Activated effector memory CD4-positive, alpha-beta T cell treated with anti-CD3 and anti-CD28 coated beads, Interleukin-2, amount 50 U/mL, for 16 hours (primary cell): ENCODE measurements at regions not wholly inside any gene's neighbourhood (a gene's known extent, or its start where the extent isn't known, plus 50 kb on each side); places are given as distances from the start of the nearest gene placed in this dataset.

ENCODE experiments used
- DNase-seq: peaks from one replicate; pipeline ENCODE4 v3.0.0-alpha.2; 2020

GRCh38 chr7:155202106-155202871, 95.4 kb upstream of the INSIG1 start:
- peak; percentile 60 for DNase-seq

DNA sequence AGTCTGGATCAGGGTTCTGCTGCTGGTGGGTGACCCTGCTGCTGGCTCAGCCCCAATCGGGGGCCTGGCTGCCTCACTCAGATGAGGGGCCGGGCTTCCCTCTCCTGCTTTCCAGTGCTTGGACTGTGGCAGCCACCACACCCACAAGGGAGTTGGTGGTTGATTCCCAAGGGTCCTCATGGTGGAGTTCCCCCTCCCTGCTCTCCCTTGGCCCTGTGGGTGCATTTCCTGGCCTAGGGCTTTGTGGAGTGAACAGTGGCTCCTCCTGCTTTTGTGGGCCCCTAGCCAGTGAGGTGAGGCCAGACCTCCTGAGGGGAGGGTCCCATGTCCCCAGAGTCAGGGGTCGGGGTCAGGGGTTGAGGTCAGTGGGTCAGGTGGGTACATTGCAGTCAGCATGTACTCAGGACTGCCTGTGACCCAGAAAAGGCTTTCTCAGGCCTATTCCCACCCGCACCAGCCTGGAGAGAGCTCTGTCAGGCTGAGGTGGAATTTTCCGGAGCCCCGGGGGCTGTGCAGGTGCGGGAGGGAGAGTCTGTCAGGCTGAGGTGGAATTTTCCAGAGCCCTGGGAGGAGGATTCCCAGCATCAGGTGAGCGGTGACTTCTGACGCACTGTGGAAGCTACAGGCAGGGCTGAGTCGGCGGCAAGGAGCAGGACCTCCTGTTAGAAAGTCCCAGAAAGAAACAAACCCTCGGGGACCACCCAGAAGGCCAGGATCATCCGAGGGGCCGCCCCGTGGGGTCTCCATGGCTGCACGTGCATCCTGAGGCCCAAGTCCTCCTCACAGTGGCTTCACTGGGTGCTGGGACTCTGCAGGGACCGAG, 94.4 kb upstream of the INSIG1 start:
- DNase-seq, result peak; percentile 58

DNA sequence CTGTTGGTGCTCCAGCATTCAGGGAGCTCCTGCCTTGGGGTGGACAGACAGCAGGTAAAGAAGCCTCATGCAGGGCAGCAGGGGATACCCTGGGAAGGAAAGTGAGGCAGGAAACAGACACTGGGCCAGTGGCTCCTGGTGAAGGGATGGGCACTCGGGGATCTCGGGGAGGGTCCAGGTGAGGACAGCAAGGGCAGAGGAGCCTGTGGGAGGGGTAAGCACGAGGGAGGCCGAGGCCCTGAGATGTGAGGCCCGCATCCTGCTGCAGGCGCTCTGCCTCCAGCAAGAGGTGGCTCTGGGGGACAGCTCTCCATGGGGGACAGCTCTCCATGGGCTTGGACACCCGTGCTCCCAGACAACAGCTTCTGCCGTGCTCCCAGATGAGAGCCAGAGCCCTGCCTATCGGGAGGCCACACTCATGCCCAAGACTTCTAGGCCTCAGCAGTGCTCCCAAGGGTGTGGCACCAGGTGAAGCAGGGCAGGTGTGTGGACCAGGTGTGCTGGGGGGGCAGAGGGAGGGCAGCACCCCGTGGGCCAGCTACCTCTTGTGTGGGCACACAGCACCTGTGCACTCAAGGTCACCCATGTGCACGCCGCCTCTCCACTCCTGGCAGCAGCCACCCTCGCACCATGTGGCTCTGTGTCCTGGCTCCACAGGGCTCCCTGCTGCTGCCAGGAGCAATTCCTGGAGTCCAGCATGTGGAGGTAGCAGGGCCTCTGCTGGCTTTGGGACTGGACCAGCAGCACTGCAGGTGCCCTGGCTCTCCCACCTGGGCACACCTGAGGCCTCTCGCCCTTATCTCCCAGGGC, 93.6 kb upstream of the INSIG1 start:
- peak; percentile 62 for DNase-seq

GRCh38 chr7:155204744-155205367, 92.8 kb upstream of the INSIG1 start:
- DNase-seq, result peak; percentile 64

DNA sequence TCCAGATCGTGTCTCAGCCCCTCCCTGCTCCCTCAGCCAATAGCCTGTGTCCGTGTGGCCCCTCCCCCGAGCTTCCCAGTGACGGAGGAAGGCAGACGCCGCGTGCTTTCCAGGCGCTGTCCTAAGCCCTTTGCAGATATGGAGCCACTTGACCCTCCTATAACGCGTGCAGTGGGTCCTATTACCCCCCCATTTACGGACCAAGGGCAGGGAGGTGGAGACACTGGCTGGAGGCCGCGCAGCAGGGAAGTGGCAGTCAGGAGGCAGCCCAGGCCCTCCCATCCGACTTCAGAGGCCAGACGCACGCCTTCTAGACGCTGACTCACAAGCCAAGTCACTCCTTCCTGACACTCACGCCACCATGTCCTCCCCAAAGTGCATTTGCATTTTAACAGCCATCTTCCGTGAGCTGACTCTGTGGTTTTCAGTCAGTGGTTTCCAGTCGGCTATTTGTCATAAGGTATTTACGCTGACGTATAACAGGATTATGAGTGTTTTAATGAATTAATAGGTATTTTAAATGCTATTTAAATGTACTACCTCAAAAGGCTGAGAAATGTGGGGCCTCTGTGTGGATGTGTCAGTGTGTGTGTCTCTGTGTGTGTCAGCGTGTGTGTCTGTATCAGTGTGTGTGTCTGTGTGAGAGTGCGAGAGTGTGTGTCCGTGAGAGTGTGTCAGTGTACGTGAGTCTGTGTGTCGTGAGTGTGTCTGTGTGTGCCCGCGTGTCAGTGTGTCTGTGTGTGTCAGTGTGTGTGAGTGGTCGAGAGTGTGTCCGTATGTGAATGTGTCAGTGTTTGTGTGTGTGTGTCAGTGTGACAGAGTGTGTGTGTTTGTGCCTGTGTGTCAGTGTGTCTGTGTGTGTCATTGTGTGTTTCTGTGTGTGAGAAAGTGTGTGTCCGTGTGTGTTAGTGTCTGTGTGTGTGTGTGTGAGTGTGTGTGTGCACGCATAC, 92.0 kb upstream of the INSIG1 start:
- DNase-seq, result peak; percentile 96

DNA sequence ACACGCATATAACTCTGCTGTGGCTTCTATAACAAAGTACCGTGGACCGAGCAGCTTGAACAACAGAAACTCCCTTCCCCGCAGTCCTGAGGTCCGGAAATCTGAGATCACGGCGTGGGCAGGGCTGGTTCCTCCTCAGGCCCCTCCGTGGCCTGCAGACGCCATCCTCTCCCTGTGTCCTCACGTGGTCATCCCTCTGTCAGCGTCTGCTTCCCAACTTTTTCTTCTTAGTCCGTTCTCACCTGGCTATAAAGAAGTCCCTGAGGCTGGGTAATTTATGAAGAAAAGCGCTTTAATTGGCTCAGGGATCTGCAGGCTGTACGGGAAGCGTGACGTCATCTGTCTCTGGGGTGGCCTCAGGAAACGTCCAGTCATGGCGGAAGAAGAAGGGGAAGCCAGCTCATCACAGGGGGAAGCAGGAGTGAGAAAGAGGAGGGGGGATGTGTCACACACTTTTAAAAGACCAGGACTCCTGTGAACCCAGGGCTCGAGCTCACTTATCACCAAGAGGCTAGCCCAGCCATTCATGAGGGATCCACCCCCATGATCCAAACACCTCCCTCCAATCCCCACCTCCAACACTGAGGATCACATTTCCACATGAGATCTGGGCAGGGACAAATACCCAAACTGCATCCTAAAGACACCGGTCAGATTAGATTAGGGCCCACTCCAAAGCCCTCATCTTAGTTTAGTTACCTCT, 91.2 kb upstream of the INSIG1 start:
- peak; percentile 89 for DNase-seq

GRCh38 chr7:155207326-155208002, 90.2 kb upstream of the INSIG1 start:
- peak; percentile 57 for DNase-seq

- peak; percentile 63 for DNase-seq
These were observed 88.8 kb upstream of the INSIG1 start for GRCh38 chr7:155208681-155209477.

DNA sequence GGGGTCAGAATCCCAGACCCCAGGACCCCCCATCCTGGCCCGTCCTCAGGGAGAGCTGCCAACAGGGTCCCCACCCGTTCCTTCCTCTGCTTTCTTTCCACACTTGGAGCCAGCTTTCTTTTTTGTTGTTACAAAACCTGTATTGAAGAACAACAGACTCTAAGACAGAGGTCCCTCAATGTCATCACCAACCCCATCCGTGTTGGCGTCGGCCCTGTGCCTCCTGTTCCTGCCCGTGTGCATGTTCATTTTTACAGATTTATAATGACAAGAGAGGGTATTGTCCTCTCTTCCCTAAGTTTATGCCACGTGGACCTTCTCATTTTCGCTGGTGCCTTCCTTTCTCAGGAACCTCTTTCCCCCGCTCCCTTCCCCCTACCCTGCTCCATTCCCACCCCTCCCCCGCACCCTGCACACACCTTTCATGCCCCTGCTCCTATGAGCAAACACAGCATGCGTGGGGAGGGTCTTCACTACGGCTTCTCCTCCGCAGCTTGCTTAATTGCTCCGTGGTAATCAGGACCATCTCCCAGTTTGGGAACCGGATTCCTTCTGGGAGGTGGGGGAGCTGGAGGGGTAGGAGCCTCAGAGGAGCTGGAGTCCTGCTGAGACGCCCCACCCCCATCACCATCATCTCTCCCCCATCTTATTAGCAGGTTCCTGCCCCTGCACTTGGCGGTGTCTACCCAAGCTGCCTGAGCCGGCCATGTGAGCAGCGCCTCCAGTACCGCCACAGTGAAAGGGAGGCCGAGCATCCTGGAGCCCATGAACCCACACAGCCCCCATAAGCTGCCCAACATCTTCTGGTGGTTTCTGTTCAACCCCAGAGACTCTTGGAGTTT, 88.0 kb upstream of the INSIG1 start:
- DNase-seq, result peak; percentile 59

DNA sequence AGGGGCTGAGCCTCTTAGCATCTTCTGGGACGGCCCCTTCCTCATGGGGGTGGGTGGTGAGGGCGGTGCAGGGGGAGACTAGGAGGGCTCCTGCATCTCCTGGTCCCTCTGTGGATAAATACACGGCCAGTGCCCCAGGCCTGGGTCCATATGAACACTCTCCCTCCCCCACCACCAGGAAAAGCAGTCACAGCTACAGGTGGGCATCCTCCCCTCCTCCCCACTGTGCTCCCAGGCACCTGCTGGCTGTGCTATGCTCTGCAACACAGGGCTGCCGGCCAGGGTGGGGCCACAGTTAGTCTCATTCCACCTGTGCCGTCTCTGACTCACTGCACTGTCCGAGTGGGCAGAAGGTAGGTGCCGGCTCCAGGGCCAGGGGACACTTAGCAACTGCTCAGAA, 87.3 kb upstream of the INSIG1 start:
- DNase-seq, result peak; percentile 60

- peak; percentile 52 for DNase-seq
These were observed 86.5 kb upstream of the INSIG1 start for GRCh38 chr7:155211173-155211572.

- peak; percentile 57 for DNase-seq
These were observed 85.9 kb upstream of the INSIG1 start for GRCh38 chr7:155211761-155212160.

- DNase-seq, result peak; percentile 49
These were observed 85.2 kb upstream of the INSIG1 start for GRCh38 chr7:155212301-155213015.

- DNase-seq, result peak; percentile 61
These were observed 84.3 kb upstream of the INSIG1 start for GRCh38 chr7:155213385-155213784.

DNA sequence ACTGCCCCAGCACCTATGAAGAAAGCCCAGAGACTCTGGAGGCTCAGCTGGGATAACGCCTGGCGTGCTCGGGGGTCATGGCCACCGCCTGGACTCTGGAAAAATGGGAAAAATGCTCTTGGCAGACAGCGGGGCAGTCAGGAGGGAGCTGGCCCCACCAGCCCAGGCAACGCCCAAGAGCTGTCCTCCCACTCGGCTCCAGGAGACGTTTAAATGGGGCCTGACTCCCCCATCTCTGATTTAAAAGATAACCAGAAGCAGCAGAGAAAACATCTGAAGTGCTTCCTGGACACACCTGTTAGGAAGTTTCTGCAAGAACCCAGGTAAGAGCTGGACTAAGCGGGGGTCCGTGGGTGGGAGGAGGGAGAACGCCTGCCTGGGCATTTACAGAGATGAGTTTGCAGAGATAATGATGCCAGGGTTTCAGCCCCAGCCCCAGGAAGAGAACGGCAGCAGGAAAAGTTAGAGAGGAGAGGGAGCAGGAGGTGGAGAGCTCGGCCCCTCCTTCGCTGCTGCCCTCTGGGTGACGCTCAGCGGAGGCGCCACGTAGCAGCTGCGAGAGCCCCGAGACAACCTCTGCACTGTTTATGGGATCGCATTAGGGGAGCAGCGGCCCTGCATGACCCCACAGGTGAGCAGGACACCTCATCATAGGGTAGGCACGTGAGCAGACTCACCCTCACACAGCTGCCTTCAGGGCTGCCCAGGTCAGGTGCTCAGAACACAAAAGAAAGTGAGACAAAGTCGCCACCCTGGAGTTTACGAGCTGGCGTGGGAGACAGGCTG, 83.5 kb upstream of the INSIG1 start:
- peak; percentile 42 for DNase-seq

DNA sequence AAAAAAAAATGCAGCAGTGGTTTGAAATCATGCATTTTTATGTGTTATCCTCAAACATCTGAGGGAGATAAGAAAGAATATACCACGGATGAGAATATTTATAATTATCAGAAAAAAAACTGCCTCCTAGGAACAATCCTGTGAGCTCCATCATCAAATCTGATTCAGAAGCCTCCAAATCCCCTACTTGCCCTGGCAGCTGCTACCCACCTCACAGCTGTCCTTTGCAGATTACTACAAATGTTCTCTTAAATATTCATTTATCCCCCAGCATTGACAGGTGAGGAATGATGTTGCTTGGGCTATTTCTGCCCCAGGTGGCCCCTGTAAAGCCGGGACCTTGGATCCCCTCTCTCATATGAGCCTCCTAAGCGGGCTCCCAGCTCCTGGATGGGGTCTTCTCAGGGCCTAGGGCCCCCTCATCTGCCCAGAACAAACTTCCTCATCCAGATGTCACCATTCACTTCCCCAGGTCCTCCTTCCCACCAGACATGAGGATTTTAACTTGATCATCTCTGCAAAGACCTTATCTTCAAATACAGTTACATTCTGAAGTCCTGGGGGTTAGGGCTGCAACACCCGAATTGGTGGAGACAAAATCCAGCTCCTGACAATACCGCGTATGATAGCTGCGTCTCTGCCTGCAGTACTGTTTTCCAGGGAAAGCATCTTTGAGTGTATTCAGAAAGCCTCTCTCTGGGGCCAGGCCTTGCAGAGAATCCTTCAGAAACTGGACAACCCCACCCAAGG, 81.9 kb upstream of the INSIG1 start:
- DNase-seq, result peak; percentile 50
